ENCODE measurements at regions not wholly inside any gene's neighbourhood (a gene's known extent, or its start where the extent isn't known, plus 50 kb on each side); places are given as distances from the start of the nearest gene placed in this dataset.

- no peaks in the 10 kb centered on the region for H3K9me3 ChIP-seq (ENCODE audit: control insufficient read depth, insufficient read depth, low read depth, low read length)
- no peak overlapping the region for H3K27ac ChIP-seq (ENCODE audit: extremely low read depth, low read depth, low read length)
- H3K4me3 ChIP-seq (ENCODE audit: low read depth, low read length): no peak overlapping the region
- ChIA-PET CTCF (no interaction called here), POLR2A (interaction anchor here (0.6 kb wide), 1 partner anchor 1904 kb away, joined by 5 read pairs; no protein-coding TSS in a partner anchor)
- no peaks in the 10 kb centered on the region for H3K4me1 ChIP-seq (ENCODE audit: control insufficient read depth, insufficient read depth, low read length)
- no peaks in the 10 kb centered on the region for H3K36me3 ChIP-seq (ENCODE audit: control insufficient read depth in 2 of 2, insufficient read depth in 1 of 2, low read length in 2 of 2)
- TF ChIP-seq ZNF202 (tag by site-specific recombination; IDR thresholded peaks at IDR 0.05; ENCODE audit: borderline replicate concordance) (no peak), ZBTB10 (tag by site-specific recombination; IDR thresholded peaks at IDR 0.05) (no peak), ZNF10 (tag by site-specific recombination; IDR thresholded peaks at IDR 0.05) (no peak), ZNF157 (tag by site-specific recombination; IDR thresholded peaks at IDR 0.05) (no peak), ZNF548 (tag by site-specific recombination; IDR thresholded peaks at IDR 0.05) (no peak)
These were observed 63.4 kb upstream of the GPCPD1 start for GRCh38 chr20:5674176-5674660.

GRCh38 chr20:5670874-5671273 lies 60.1 kb upstream of the GPCPD1 start:
- Histone ChIP-seq H3K4me3 (ENCODE audit: low read depth, low read length) (no peak overlapping the region), H3K27ac (ENCODE audit: extremely low read depth, low read depth, low read length) (no peak overlapping the region), H3K9me3 (ENCODE audit: control insufficient read depth, insufficient read depth, low read depth, low read length) (no peaks in the 10 kb centered on the region), H3K36me3 (ENCODE audit: control insufficient read depth in 2 of 2, insufficient read depth in 1 of 2, low read length in 2 of 2) (no peaks in the 10 kb centered on the region), H3K4me1 (ENCODE audit: control insufficient read depth, insufficient read depth, low read length) (no peaks in the 10 kb centered on the region)
- no peak for TF ChIP-seq ZNF112 (tag by site-specific recombination; IDR thresholded peaks at IDR 0.05)
- no peak for TF ChIP-seq ZNF148 (tag by site-specific recombination; IDR thresholded peaks at IDR 0.05; ENCODE audit: borderline replicate concordance)
- TF ChIP-seq HOXD13 (CRISPR knock-in tag; IDR thresholded peaks at IDR 0.05; ENCODE audit: borderline replicate concordance): no peak
- TF ChIP-seq ZNF335 (tag by site-specific recombination; conservative IDR thresholded peaks at IDR 0.05): no peak
- TF ChIP-seq ZSCAN16 (tag by site-specific recombination; IDR thresholded peaks at IDR 0.05): no peak
- no peak for TF ChIP-seq ZXDB (tag by site-specific recombination; IDR thresholded peaks at IDR 0.05)
- no peak for TF ChIP-seq ZNF76 (tag by site-specific recombination; IDR thresholded peaks at IDR 0.05; ENCODE audit: borderline replicate concordance, low read depth)
- TF ChIP-seq ZNF670 (tag by site-specific recombination; IDR thresholded peaks at IDR 0.05; ENCODE audit: low read depth): no peak
- no peak for TF ChIP-seq ZNF629 (tag by site-specific recombination; IDR thresholded peaks at IDR 0.05)
- POLR2A ChIA-PET: no interaction called here
- CTCF ChIA-PET: interaction anchor here (0.6 kb wide), 1 partner anchor 96 kb away, joined by 3 read pairs; no protein-coding TSS in a partner anchor

GRCh38 chr20:5670036-5670536 lies 59.3 kb upstream of the GPCPD1 start:
- Histone ChIP-seq H3K9me3 (ENCODE audit: control insufficient read depth, insufficient read depth, low read depth, low read length) (no peaks in the 10 kb centered on the region), H3K4me1 (ENCODE audit: control insufficient read depth, insufficient read depth, low read length) (no peaks in the 10 kb centered on the region), H3K36me3 (ENCODE audit: control insufficient read depth in 2 of 2, insufficient read depth in 1 of 2, low read length in 2 of 2) (no peaks in the 10 kb centered on the region), H3K27ac (ENCODE audit: extremely low read depth, low read depth, low read length) (no peak overlapping the region), H3K4me3 (ENCODE audit: low read depth, low read length) (no peak overlapping the region)
- CTCF ChIA-PET: interaction anchor here (0.6 kb wide), 1 partner anchor 97 kb away, joined by 3 read pairs; no protein-coding TSS in a partner anchor
- POLR2A ChIA-PET: no interaction called here
- TF ChIP-seq ZNF596 (tag by site-specific recombination; IDR thresholded peaks at IDR 0.05) (no peak), ZNF670 (tag by site-specific recombination; IDR thresholded peaks at IDR 0.05; ENCODE audit: low read depth) (no peak), ZNF561 (tag by site-specific recombination; IDR thresholded peaks at IDR 0.05; ENCODE audit: borderline replicate concordance) (no peak), ZNF19 (tag by site-specific recombination; IDR thresholded peaks at IDR 0.05; ENCODE audit: low read depth) (no peak), SP2 (tag by site-specific recombination; IDR thresholded peaks at IDR 0.05) (no peak), ZNF341 (tag by site-specific recombination; IDR thresholded peaks at IDR 0.05; ENCODE audit: low read depth) (no peak), IKZF3 (tag by site-specific recombination; IDR thresholded peaks at IDR 0.05) (no peak), REPIN1 (tag by site-specific recombination; IDR thresholded peaks at IDR 0.05; ENCODE audit: low read depth) (no peak), ZNF843 (tag by site-specific recombination; IDR thresholded peaks at IDR 0.05) (no peak), ZNF449 (tag by site-specific recombination; IDR thresholded peaks at IDR 0.05) (no peak), ATF2 (tag by site-specific recombination; IDR thresholded peaks at IDR 0.05; ENCODE audit: low read depth) (no peak), ZNF184 (tag by site-specific recombination; IDR thresholded peaks at IDR 0.05) (no peak)
